ENCODE measurements at regions not wholly inside any gene's neighbourhood (a gene's known extent, or its start where the extent isn't known, plus 50 kb on each side); places are given as distances from the start of the nearest gene placed in this dataset.
"Not testable (repeated sequence)": the region's sequence is repeated elsewhere in the genome, so short reads cannot be mapped to it uniquely, and the experiment has no call there.

DNA sequence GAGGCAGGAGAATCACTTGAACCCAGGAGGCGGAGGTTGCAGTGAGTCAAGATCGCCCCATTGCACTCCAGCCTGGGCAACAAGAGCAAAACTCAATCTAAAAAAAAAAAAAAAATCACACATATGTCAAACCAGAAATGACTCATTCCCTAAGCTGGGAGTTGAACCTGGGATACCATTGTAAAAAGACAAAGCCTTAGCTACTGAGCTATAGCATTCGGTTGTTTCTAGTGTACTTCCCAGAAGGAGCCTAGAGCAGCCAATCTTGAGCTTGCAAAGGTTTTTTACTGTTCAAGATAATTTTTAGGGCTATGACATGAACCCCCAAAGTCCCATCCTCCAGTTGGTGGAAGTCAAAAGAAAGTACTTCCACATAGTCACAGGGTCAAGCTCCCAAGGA, 87.9 kb downstream of the ZNF467 start:
- WGBS (ENCODE audit: insufficient coverage) = 97% methylated on average over 3 of the region's 3 CpGs
- Histone ChIP-seq H3K4me3 (ENCODE audit: low read depth, low read length) (no peak overlapping the region), H3K27ac (ENCODE audit: low read depth, low read length) (no peak overlapping the region), H3K9me3 (ENCODE audit: control insufficient read depth, insufficient read depth, low read length) (no peaks in the 10 kb centered on the region), H3K4me1 (ENCODE audit: control insufficient read depth, insufficient read depth, low read length) (no peaks in the 10 kb centered on the region), H3K36me3 (ENCODE audit: control insufficient read depth, insufficient read depth, low read length) (no peaks in the 10 kb centered on the region), H3K27me3 (ENCODE audit: control insufficient read depth, insufficient read depth, low read length) (peaks cover 3% of the 10 kb centered on the region)
- no peak for DNase-seq (ENCODE audit: low read depth in 4 of 6, low spot score in 6 of 6)

DNA sequence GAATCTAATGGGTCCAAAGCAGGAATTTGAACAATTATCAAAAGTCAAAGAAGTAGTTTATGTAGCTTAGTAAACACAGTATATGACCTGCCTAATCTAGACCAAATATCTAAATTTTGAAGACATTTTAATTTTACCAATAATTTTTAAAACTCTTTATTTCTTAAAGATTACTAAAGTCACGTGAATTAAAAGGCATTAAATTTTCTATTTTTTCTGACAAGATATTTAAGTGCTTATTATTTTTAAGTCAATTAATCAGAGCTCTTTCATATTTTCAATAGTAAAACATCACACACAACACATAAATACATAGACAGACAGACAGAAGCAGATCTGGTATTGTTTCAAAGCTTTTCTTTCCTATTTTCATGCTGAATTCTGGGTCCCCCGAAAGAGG, 89.5 kb downstream of the ZNF467 start:
- H3K27ac ChIP-seq (ENCODE audit: low read depth, low read length) = no peak overlapping the region
- H3K4me3 ChIP-seq (ENCODE audit: low read depth, low read length) = no peak overlapping the region
- H3K36me3 ChIP-seq (ENCODE audit: control insufficient read depth, insufficient read depth, low read length) = no peaks in the 10 kb centered on the region
- no peaks in the 10 kb centered on the region for H3K9me3 ChIP-seq (ENCODE audit: control insufficient read depth, insufficient read depth, low read length)
- DNase-seq (ENCODE audit: low read depth in 4 of 6, low spot score in 6 of 6) = no peak
- H3K27me3 ChIP-seq (ENCODE audit: control insufficient read depth, insufficient read depth, low read length) = no peaks in the 10 kb centered on the region
- WGBS (ENCODE audit: insufficient coverage) = no CpG with 5 or more reads among the region's 2 CpGs
- no peaks in the 10 kb centered on the region for H3K4me1 ChIP-seq (ENCODE audit: control insufficient read depth, insufficient read depth, low read length)

DNA sequence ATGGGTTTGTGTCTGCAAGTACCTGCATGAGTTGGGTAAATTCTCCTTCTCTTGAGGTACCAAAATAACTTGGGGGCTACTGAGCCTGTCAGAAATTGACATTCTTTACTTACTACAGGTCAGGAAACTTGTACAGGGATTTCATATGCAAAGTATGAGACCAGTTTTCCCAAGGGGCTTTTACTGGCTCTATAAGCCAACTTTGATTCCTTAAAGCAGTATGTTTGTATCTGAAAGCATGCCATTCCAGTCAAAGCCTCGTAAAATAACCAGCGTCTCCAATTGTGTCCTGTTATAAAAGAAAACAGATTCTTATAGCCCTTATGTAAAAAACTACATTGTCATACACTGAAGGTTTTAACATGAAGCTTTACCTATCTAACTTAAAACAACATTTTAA, 90.2 kb downstream of the ZNF467 start:
- no peaks in the 10 kb centered on the region for H3K27me3 ChIP-seq (ENCODE audit: control insufficient read depth, insufficient read depth, low read length)
- H3K4me1 ChIP-seq (ENCODE audit: control insufficient read depth, insufficient read depth, low read length) = no peaks in the 10 kb centered on the region
- no peak overlapping the region for H3K27ac ChIP-seq (ENCODE audit: low read depth, low read length)
- no CpG with 5 or more reads among the region's 2 CpGs for WGBS (ENCODE audit: insufficient coverage)
- DNase-seq (ENCODE audit: low read depth in 4 of 6, low spot score in 6 of 6) = no peak
- no peak overlapping the region for H3K4me3 ChIP-seq (ENCODE audit: low read depth, low read length)
- no peaks in the 10 kb centered on the region for H3K36me3 ChIP-seq (ENCODE audit: control insufficient read depth, insufficient read depth, low read length)
- no peaks in the 10 kb centered on the region for H3K9me3 ChIP-seq (ENCODE audit: control insufficient read depth, insufficient read depth, low read length)

DNA sequence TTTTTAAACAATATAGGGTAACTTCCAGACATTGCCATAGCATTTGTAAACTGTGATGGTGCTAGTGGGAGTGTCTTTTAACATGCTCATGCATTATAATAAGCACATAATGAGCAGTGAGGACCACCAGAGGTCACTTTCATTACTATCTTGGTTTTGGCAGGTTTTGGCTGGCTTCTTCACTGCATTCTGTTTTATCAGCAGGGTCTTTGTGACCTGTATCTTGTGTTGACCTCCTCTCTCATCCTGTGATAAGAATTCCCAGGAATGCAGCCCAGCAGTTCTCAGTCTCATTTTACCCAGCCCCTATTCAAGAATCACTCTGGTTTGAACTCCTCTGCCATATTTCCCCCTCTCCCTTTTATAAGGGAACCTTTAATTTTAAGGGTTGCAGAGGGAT, 91.3 kb downstream of the ZNF467 start:
- no peak for DNase-seq (ENCODE audit: low read depth in 4 of 6, low spot score in 6 of 6)
- Histone ChIP-seq H3K27me3 (ENCODE audit: control insufficient read depth, insufficient read depth, low read length) (no peaks in the 10 kb centered on the region), H3K4me1 (ENCODE audit: control insufficient read depth, insufficient read depth, low read length) (no peaks in the 10 kb centered on the region), H3K9me3 (ENCODE audit: control insufficient read depth, insufficient read depth, low read length) (no peaks in the 10 kb centered on the region), H3K27ac (ENCODE audit: low read depth, low read length) (no peak overlapping the region), H3K4me3 (ENCODE audit: low read depth, low read length) (no peak overlapping the region), H3K36me3 (ENCODE audit: control insufficient read depth, insufficient read depth, low read length) (no peaks in the 10 kb centered on the region)

DNA sequence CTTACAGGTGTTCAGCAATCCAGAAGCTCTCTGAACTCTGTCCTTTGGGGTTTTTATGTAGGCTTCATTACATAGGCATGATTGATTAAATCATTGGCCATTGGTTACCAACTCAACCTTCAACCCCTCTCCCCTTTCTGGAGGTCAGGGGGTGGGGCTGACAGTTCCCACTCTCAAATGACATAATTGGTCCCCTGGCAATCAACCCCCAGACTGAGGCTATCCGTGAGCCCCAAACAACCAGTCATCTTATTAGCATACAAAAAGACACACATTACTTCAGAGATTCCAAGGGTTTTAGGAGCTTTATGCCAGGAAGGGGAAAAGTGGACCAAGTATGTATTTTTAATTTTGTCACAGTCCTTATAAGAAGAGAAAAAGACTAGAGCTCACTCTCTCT, 92.1 kb downstream of the ZNF467 start:
- Histone ChIP-seq H3K4me1 (ENCODE audit: control insufficient read depth, insufficient read depth, low read length) (no peaks in the 10 kb centered on the region), H3K9me3 (ENCODE audit: control insufficient read depth, insufficient read depth, low read length) (no peaks in the 10 kb centered on the region), H3K4me3 (ENCODE audit: low read depth, low read length) (no peak overlapping the region), H3K27me3 (ENCODE audit: control insufficient read depth, insufficient read depth, low read length) (no peaks in the 10 kb centered on the region), H3K36me3 (ENCODE audit: control insufficient read depth, insufficient read depth, low read length) (no peaks in the 10 kb centered on the region), H3K27ac (ENCODE audit: low read depth, low read length) (no peak overlapping the region)
- no CpG with 5 or more reads among the region's 1 CpG for WGBS (ENCODE audit: insufficient coverage)
- DNase-seq (ENCODE audit: low read depth in 4 of 6, low spot score in 6 of 6) = no peak

DNA sequence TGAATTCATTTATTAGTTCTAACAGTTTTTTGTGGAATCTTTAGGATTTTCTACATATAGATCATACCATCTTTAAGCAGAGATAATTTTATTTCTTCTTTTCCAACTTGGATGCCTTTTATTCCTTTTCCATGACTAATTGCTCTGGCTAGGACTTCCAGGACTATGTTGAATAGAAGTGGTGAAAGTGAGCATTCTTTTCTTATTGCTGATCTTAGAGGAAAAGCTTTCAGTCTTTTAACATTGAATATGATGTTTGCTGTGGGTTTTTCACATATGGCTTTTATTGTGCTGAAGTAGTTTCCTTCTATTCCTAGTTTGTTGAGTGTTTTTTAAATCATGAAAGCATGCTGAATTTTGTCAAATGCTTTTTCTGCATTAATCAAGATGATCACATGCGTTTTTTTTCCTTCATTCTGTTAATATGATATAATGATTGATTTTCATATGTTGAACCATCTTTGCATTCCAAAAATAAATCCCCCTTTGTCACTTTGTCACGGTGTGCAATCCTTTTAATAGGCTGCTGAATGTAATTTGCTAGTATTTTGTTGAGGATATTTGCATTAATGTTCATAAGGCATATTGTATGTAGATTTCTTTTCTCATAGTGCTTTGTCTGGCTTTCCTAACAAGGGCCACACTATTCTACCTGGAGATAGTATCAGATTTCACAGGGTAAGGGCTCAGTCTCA, 92.9 kb downstream of the ZNF467 start:
- WGBS (ENCODE audit: insufficient coverage) = no CpG with 5 or more reads among the region's 2 CpGs
- DNase-seq (ENCODE audit: low read depth in 4 of 6, low spot score in 6 of 6) = no peak

DNA sequence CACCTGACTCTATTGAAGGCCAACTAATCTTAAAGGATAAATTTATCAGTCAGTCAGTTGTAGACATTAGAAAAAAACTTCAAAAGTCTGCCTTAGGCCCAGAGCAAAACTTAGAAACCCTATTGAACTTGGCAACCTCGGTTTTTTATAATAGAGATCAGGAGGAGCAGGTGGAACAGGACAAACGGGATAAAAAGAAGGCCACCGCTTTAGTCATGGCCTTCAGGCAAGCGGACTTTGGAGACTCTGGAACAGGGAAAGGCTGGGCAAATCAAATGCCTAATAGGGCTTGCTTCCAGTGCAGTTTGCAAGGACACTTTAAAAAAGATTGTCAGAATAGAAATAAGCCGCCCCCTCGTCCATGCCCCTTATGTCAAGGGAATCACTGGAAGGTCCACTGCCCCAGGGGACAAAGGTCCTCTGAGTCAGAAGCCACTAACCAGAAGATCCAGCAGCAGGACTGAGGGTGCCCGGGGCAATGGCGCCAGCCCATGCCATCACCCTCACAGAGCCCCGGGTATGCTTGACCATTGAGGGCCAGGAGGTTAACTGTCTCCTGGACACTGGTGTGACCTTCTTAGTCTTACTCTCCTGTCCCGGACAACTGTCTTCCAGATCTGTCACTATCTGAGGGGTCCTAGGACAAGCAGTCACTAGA, 98.5 kb downstream of the ZNF467 start:
- not testable (repeated sequence) for H3K9me3 ChIP-seq (ENCODE audit: control insufficient read depth, insufficient read depth, low read length); H3K27me3 ChIP-seq (ENCODE audit: control insufficient read depth, insufficient read depth, low read length); H3K4me1 ChIP-seq (ENCODE audit: control insufficient read depth, insufficient read depth, low read length); H3K36me3 ChIP-seq (ENCODE audit: control insufficient read depth, insufficient read depth, low read length); DNase-seq (ENCODE audit: low read depth in 4 of 6, low spot score in 6 of 6); H3K27ac ChIP-seq (ENCODE audit: low read depth, low read length); H3K4me3 ChIP-seq (ENCODE audit: low read depth, low read length)
- 98% methylated on average over 10 of the region's 10 CpGs for WGBS (ENCODE audit: insufficient coverage)

More for the DNA sequence above, 92.9 kb downstream of the ZNF467 start:
- Histone ChIP-seq H3K9me3 (ENCODE audit: control insufficient read depth, insufficient read depth, low read length) (no peaks in the 10 kb centered on the region), H3K4me1 (ENCODE audit: control insufficient read depth, insufficient read depth, low read length) (no peaks in the 10 kb centered on the region), H3K4me3 (ENCODE audit: low read depth, low read length) (no peak overlapping the region), H3K36me3 (ENCODE audit: control insufficient read depth, insufficient read depth, low read length) (no peaks in the 10 kb centered on the region), H3K27me3 (ENCODE audit: control insufficient read depth, insufficient read depth, low read length) (no peaks in the 10 kb centered on the region), H3K27ac (ENCODE audit: low read depth, low read length) (no peak overlapping the region)

DNA sequence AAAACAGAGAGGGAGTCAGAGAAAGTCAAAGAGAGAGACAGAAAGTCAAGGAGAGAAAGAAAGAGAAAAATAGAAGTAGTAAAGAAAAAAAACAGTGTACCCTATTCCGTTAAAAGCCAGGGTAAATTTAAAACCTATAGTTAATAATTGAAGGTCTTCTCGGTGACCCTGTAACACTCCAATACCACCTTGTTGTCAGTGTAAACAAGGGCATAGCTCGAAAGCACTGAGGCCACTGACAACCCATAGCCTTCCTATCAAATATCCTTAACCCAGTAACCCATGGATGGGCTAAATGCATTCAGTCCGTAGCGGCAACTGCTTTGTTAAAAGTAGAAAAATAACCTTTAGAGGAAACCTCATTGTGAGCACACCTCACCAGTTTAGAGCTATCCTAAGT, 100.4 kb downstream of the ZNF467 start:
- Histone ChIP-seq H3K27ac (ENCODE audit: low read depth, low read length) (no peak overlapping the region), H3K36me3 (ENCODE audit: control insufficient read depth, insufficient read depth, low read length) (no peaks in the 10 kb centered on the region), H3K4me1 (ENCODE audit: control insufficient read depth, insufficient read depth, low read length) (no peaks in the 10 kb centered on the region), H3K9me3 (ENCODE audit: control insufficient read depth, insufficient read depth, low read length) (no peaks in the 10 kb centered on the region), H3K4me3 (ENCODE audit: low read depth, low read length) (no peak overlapping the region), H3K27me3 (ENCODE audit: control insufficient read depth, insufficient read depth, low read length) (no peaks in the 10 kb centered on the region)
- WGBS (ENCODE audit: insufficient coverage) = no CpG with 5 or more reads among the region's 5 CpGs
- no peak for DNase-seq (ENCODE audit: low read depth in 4 of 6, low spot score in 6 of 6)

DNA sequence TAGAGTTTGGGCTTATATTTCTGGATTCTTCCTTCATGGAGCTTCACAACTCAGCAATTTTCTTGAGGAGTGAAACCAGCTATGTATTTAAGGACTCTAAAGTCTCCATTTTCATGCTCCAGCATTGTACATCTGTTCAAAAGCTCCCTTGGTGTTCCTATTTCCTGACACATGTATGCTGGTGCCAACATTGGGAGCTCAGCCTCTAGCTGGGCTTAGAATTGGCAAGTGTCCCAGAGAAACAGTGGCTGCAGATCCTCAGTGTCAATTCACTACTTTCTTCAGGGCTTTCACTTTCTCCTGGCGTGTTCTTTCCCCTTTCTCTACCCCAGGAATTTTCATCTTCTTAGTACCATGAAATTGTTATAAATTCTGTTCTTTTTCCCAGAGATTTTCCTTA, 103.1 kb downstream of the ZNF467 start:
- no peaks in the 10 kb centered on the region for H3K9me3 ChIP-seq (ENCODE audit: control insufficient read depth, insufficient read depth, low read length)
- WGBS (ENCODE audit: insufficient coverage) = no CpG with 5 or more reads among the region's 1 CpG
- peak overlapping the region; percentile 8 for H3K27ac ChIP-seq (ENCODE audit: low read depth, low read length)
- peak; percentile 24 to 92 (median 66) for DNase-seq (ENCODE audit: low read depth in 4 of 6, low spot score in 6 of 6)
- no peaks in the 10 kb centered on the region for H3K36me3 ChIP-seq (ENCODE audit: control insufficient read depth, insufficient read depth, low read length)
- no peaks in the 10 kb centered on the region for H3K4me1 ChIP-seq (ENCODE audit: control insufficient read depth, insufficient read depth, low read length)
- H3K4me3 ChIP-seq (ENCODE audit: low read depth, low read length) = no peak overlapping the region
- no peaks in the 10 kb centered on the region for H3K27me3 ChIP-seq (ENCODE audit: control insufficient read depth, insufficient read depth, low read length)

DNA sequence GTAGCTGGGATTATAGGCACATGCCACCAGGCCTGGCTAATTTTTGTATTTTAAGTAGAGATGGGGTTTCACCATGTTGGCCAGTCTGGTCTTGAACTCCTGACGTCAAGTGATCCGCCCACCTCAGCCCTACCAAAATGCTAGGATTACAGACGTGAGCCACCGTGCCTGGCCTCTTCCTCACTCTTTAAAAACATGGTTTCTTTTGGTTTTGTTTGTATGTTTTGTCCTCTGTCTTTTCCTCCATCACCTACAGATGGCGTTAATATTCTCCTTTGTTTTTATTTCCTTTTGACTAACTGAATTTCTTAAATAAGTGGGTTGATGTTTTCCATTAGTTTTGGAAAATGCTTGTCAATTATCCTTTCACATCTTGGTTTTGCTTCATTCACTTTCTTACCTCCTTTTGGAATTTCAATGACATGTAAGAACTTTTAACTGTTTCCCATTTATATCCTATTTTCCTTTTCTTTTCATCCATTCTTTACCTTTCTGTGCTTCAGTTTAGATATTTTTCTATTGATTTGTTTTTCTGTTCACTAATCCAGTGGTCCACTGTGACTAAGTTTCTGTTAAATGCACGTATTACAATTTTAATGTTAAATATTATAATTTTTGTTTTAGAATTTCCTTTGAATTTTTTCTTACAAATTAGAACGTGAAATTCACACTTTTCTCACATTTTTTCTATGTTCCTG, 104.1 kb downstream of the ZNF467 start:
- H3K27me3 ChIP-seq (ENCODE audit: control insufficient read depth, insufficient read depth, low read length) = no peaks in the 10 kb centered on the region
- no peaks in the 10 kb centered on the region for H3K36me3 ChIP-seq (ENCODE audit: control insufficient read depth, insufficient read depth, low read length)
- DNase-seq (ENCODE audit: low read depth in 4 of 6, low spot score in 6 of 6) = peak in 1 of 6 donors; percentile 4
- H3K4me1 ChIP-seq (ENCODE audit: control insufficient read depth, insufficient read depth, low read length) = no peaks in the 10 kb centered on the region
- no peak overlapping the region for H3K4me3 ChIP-seq (ENCODE audit: low read depth, low read length)
- H3K9me3 ChIP-seq (ENCODE audit: control insufficient read depth, insufficient read depth, low read length) = no peaks in the 10 kb centered on the region
- WGBS (ENCODE audit: insufficient coverage) = no CpG with 5 or more reads among the region's 7 CpGs
- no peak overlapping the region for H3K27ac ChIP-seq (ENCODE audit: low read depth, low read length)

Data from spinal cord (tissue), 9 donors.